IMR-90 (cell line): ENCODE measurements at regions not wholly inside any gene's neighbourhood (a gene's known extent, or its start where the extent isn't known, plus 50 kb on each side); places are given as distances from the start of the nearest gene placed in this dataset.

Experiments used
- ATAC-seq: fragments of 200-7000 bp; cut with Tn5 transposase; 2 replicates; pipeline ENCODE4 v1.9.1; 2020; ENCODE audit warnings: low read depth, mild to moderate bottlenecking, moderate library complexity
- BruUV-seq: library from RNA; stranded (reverse); fragments of 400-500 nt; replicated peaks from 2 replicates; lab custom pipeline; 2021; lab: Mats Ljungman, UMichigan
- CTCF ChIA-PET: fragments of 300-600 bp; formaldehyde crosslinking; extraction: SDS; loops from one replicate; lab custom pipeline; 2021; ENCODE audit warnings: antibody characterized with exemption; lab: Yijun Ruan, JAX
- POLR2A ChIA-PET: fragments of 300-600 bp; sonication (Branson Sonifier 250); formaldehyde crosslinking; loops from one replicate; lab custom pipeline; 2022; ENCODE audit warnings: antibody characterized with exemption; ENCODE audit not compliant: unreplicated experiment; lab: Charles Lee
- DNase-seq: peaks from one replicate; pipeline ENCODE4 v3.0.0; 2013
- H2AFZ ChIP-seq: replicated peaks from 2 replicates; pipeline ENCODE3; 2013; ENCODE audit warnings: low read length, mild to moderate bottlenecking; ENCODE audit not compliant: poor library complexity
- H2AK5ac ChIP-seq: 2 replicates; pipeline ENCODE4 v1.6.1; 2013; ENCODE audit warnings: low read depth, low read length, inconsistent platforms
- H2AK9ac ChIP-seq: replicated peaks from 2 replicates; pipeline ENCODE3; 2013; ENCODE audit warnings: mild to moderate bottlenecking, low read depth, low read length, moderate library complexity; ENCODE audit not compliant: poor library complexity
- H2BK120ac ChIP-seq: 2 replicates; pipeline ENCODE4 v1.6.1; 2013; ENCODE audit warnings: low read depth, low read length, inconsistent platforms
- H2BK15ac ChIP-seq: 3 replicates; pipeline ENCODE4 v1.6.1; 2013; ENCODE audit warnings: low read depth, low read length, inconsistent platforms
- H2BK20ac ChIP-seq: 2 replicates; pipeline ENCODE4 v1.6.1; 2013; ENCODE audit warnings: low read depth, mild to moderate bottlenecking, inconsistent platforms, low read length, moderate library complexity
- H2BK5ac ChIP-seq: 2 replicates; pipeline ENCODE4 v1.6.1; 2013; ENCODE audit warnings: mild to moderate bottlenecking, low read depth, low read length, inconsistent platforms; ENCODE audit not compliant: poor library complexity, severe bottlenecking
- H3K14ac ChIP-seq: replicated peaks from 2 replicates; pipeline ENCODE4 v1.6.1; 2013; ENCODE audit warnings: low read depth, low read length, inconsistent platforms
- H3K18ac ChIP-seq: 2 replicates; pipeline ENCODE4 v1.6.1; 2013; ENCODE audit warnings: low read depth, low read length, control low read depth
- H3K23ac ChIP-seq: 2 replicates; pipeline ENCODE4 v1.6.1; 2013; ENCODE audit warnings: low read depth, low read length, inconsistent platforms
- H3K27ac ChIP-seq: 2 replicates; pipeline ENCODE4 v1.5.1; 2013; ENCODE audit warnings: mild to moderate bottlenecking, control low read depth, low read length; ENCODE audit not compliant: insufficient read depth
- H3K27me3 ChIP-seq: 2 replicates; pipeline ENCODE4 v1.6.1; 2013; ENCODE audit warnings: low read length; ENCODE audit not compliant: control insufficient read depth, insufficient read depth
- H3K36me3 ChIP-seq: 2 replicates; pipeline ENCODE4 v1.6.1; 2013; ENCODE audit warnings: low read length, mixed read lengths; ENCODE audit not compliant: control insufficient read depth, insufficient read depth
- H3K4ac ChIP-seq: 2 replicates; pipeline ENCODE4 v1.6.1; 2013; ENCODE audit warnings: low read depth, low read length, inconsistent platforms
- H3K4me1 ChIP-seq: 2 replicates; pipeline ENCODE4 v1.6.1; 2013; ENCODE audit warnings: low read length, mixed read lengths; ENCODE audit not compliant: control insufficient read depth, insufficient read depth
- H3K4me2 ChIP-seq: 2 replicates; pipeline ENCODE4 v1.6.1; 2013; ENCODE audit warnings: low read depth, mild to moderate bottlenecking, control low read depth, low read length, moderate library complexity
- H3K4me3 ChIP-seq: 2 replicates; pipeline ENCODE4 v1.5.1; 2013; ENCODE audit warnings: low read depth, mild to moderate bottlenecking, control low read depth, low read length, moderate library complexity; ENCODE audit not compliant: insufficient read depth
- H3K56ac ChIP-seq: 2 replicates; pipeline ENCODE4 v1.6.1; 2013; ENCODE audit warnings: low read length, inconsistent platforms; ENCODE audit not compliant: insufficient read depth; ENCODE audit errors: extremely low read depth
- H3K79me1 ChIP-seq, 2 experiments: 2 replicates each; pipeline ENCODE4 v1.6.1; 2013; ENCODE audit warnings: low read length in 2 of 2, inconsistent platforms in 1 of 2, low read depth in 1 of 2
- H3K9ac ChIP-seq: 2 replicates; pipeline ENCODE4 v1.6.1; 2013; ENCODE audit warnings: low read depth, low read length, control low read depth
- H3K9me1 ChIP-seq: 2 replicates; pipeline ENCODE4 v1.6.1; 2013; ENCODE audit warnings: low read length, inconsistent platforms; ENCODE audit not compliant: insufficient read depth
- H3K9me3 ChIP-seq: 2 replicates; pipeline ENCODE4 v1.6.1; 2013; ENCODE audit warnings: low read length; ENCODE audit not compliant: control insufficient read depth, insufficient read depth
- H4K20me1 ChIP-seq: 2 replicates; pipeline ENCODE4 v1.6.1; 2013; ENCODE audit warnings: low read length, inconsistent platforms; ENCODE audit not compliant: insufficient read depth
- H4K5ac ChIP-seq: 2 replicates; pipeline ENCODE4 v1.6.1; 2013; ENCODE audit warnings: mild to moderate bottlenecking, low read depth, low read length, control low read depth
- H4K8ac ChIP-seq, 2 experiments: 2 replicates each; pipeline ENCODE4 v1.6.1; 2013; ENCODE audit warnings: low read depth in 2 of 2, low read length in 2 of 2, control low read depth in 1 of 2, inconsistent platforms in 1 of 2
- H4K91ac ChIP-seq: 2 replicates; pipeline ENCODE4 v1.6.1; 2013; ENCODE audit warnings: low read depth, low read length, inconsistent platforms; ENCODE audit not compliant: insufficient read depth
- BHLHE40 ChIP-seq: fragments of 150-350 bp; IDR thresholded peaks from 2 replicates; pipeline ENCODE4 v1.6.1; 2016; ENCODE audit warnings: mild to moderate bottlenecking, low read depth, low read length
- CEBPB ChIP-seq: IDR thresholded peaks from 2 replicates; pipeline ENCODE4 v1.6.1; 2012; ENCODE audit warnings: low read depth, low read length, improper control_type of control experiment
- CHD1 ChIP-seq: IDR thresholded peaks from 2 replicates; pipeline ENCODE4 v1.6.1; 2012; ENCODE audit warnings: low read depth, low read length, improper control_type of control experiment
- CTCF ChIP-seq: conservative IDR thresholded peaks from 2 replicates; pipeline ENCODE4 v1.5.1; 2012; ENCODE audit warnings: mild to moderate bottlenecking, low read depth, low read length, improper control_type of control experiment
- ELK1 ChIP-seq: fragments of 150-350 bp; IDR thresholded peaks from 2 replicates; pipeline ENCODE4 v1.6.1; 2016; ENCODE audit warnings: low read depth, mild to moderate bottlenecking, low read length, moderate library complexity, borderline replicate concordance
- FOS ChIP-seq: fragments of 150-350 bp; IDR thresholded peaks from 2 replicates; pipeline ENCODE4 v1.6.1; 2016; ENCODE audit warnings: low read depth, low read length
- MAFK ChIP-seq: IDR thresholded peaks from 2 replicates; pipeline ENCODE4 v1.6.1; 2012; ENCODE audit warnings: low read depth, low read length, improper control_type of control experiment
- MAZ ChIP-seq: IDR thresholded peaks from 2 replicates; pipeline ENCODE4 v1.6.1; 2012; ENCODE audit warnings: low read depth, mild to moderate bottlenecking, low read length, improper control_type of control experiment, moderate library complexity, borderline replicate concordance
- MXI1 ChIP-seq: IDR thresholded peaks from 2 replicates; pipeline ENCODE4 v1.6.1; 2012; ENCODE audit warnings: low read depth, mild to moderate bottlenecking, low read length, moderate library complexity, borderline replicate concordance
- NFE2L2 ChIP-seq: fragments of 150-350 bp; IDR thresholded peaks from 2 replicates; pipeline ENCODE4 v1.6.1; 2016; ENCODE audit warnings: low read depth, mild to moderate bottlenecking, low read length
- POLR2A ChIP-seq: IDR thresholded peaks from 2 replicates; pipeline ENCODE4 v1.6.1; 2012; ENCODE audit warnings: mild to moderate bottlenecking, low read depth, low read length
- RAD21 ChIP-seq: IDR thresholded peaks from 2 replicates; pipeline ENCODE4 v1.6.1; 2012; ENCODE audit warnings: low read length, improper control_type of control experiment
- RCOR1 ChIP-seq: IDR thresholded peaks from 2 replicates; pipeline ENCODE4 v1.6.1; 2012; ENCODE audit warnings: mild to moderate bottlenecking, low read length, improper control_type of control experiment; ENCODE audit not compliant: insufficient replicate concordance
- RFX5 ChIP-seq: IDR thresholded peaks from 2 replicates; pipeline ENCODE4 v1.8.0; 2012; ENCODE audit warnings: low read depth, mild to moderate bottlenecking, low read length, moderate library complexity
- SMC3 ChIP-seq: fragments of 150-350 bp; IDR thresholded peaks from 2 replicates; pipeline ENCODE4 v1.6.1; 2016; ENCODE audit warnings: low read depth, mild to moderate bottlenecking, antibody characterized with exemption, low read length, moderate library complexity
- USF2 ChIP-seq: fragments of 150-350 bp; IDR thresholded peaks from 2 replicates; pipeline ENCODE4 v1.6.1; 2017; ENCODE audit warnings: mild to moderate bottlenecking, antibody characterized with exemption, low read length, low read depth
- WGBS, 2 experiments: methylation state at CpG; one replicate each; pipeline versions ENCODE4 v1.1.5 to v1.1.7; 2013; ENCODE audit warnings: missing lambda C conversion rate in 2 of 2; ENCODE audit not compliant: insufficient read length in 1 of 2; ENCODE audit errors: extremely low coverage in 2 of 2; 5-methylcytosine and 5-hydroxymethylcytosine counted together
- dilution Hi-C: fragments of 300-500 bp; cut with HindIII; formaldehyde crosslinking; loops from one replicate; pipeline ENCODE4 v1.14.3; 2018; ENCODE audit warnings: low sequenced_read_pairs; ENCODE audit not compliant: unreplicated experiment
- in situ Hi-C: fragments of 300-500 bp; cut with MboI; formaldehyde crosslinking; loops from 3 replicates; pipeline ENCODE4 v1.14.3; 2019; ENCODE audit warnings: low sequenced_read_pairs, inconsistent platforms, mixed read lengths
- intact Hi-C: fragments of 100-400 bp; cut with micrococcal nuclease; formaldehyde crosslinking; loops from 2 replicates; pipeline ENCODE4 v1.10.0; 2022

GRCh38 chr14:40691066-40691465 is 915.6 kb upstream of the LRFN5 start:
- Histone ChIP-seq H4K20me1 (no peaks in the 10 kb centered on the region), H3K9me3 (peaks cover 2% of the 10 kb centered on the region; the same call in 1 of the 2 replicates), H3K9ac (no peak overlapping the region), H3K4me1 (no peaks in the 10 kb centered on the region), H2BK15ac (no peak overlapping the region), H2BK20ac (no peak overlapping the region), H3K79me1 (no peaks in the 10 kb centered on the region), H3K23ac (no peak overlapping the region), H3K27me3 (no peaks in the 10 kb centered on the region), H3K4me2 (no peak overlapping the region), H3K4me3 (no peak overlapping the region), H2BK5ac (no peak overlapping the region), H3K27ac (no peak overlapping the region), H3K18ac (no peak overlapping the region), H4K5ac (no peak overlapping the region), H2BK120ac (no peak overlapping the region), H3K14ac (no peak overlapping the region), H3K9me1 (no peaks in the 10 kb centered on the region), H3K36me3 (no peaks in the 10 kb centered on the region), H2AFZ (no peak overlapping the region), H3K4ac (no peak overlapping the region), H2AK9ac (no peak overlapping the region), H2AK5ac (no peak overlapping the region), H4K8ac (no peak overlapping the region), H3K56ac (no peak overlapping the region), H4K91ac (no peak overlapping the region)
- ATAC-seq (no peak), DNase-seq (no peak)
- dilution Hi-C loops (no loop called here), intact Hi-C loops (no loop called here), in situ Hi-C loops (no loop called here)
- WGBS, 2 experiments: no CpG with 5 or more reads among the region's 2 CpGs
- no TSS peak for BruUV-seq
- TF ChIP-seq BHLHE40 (no peak), RAD21 (no peak), MAFK (no peak), ELK1 (no peak), MXI1 (no peak), CHD1 (no peak), CEBPB (no peak), USF2 (no peak), FOS (no peak), POLR2A (no peak), MAZ (no peak), RFX5 (no peak), SMC3 (no peak), CTCF (no peak), RCOR1 (no peak), NFE2L2 (no peak)
- ChIA-PET POLR2A (no interaction called here), CTCF (no interaction called here)
